GM21360 (cell line): ENCODE measurements at regions not wholly inside any gene's neighbourhood (a gene's known extent, or its start where the extent isn't known, plus 50 kb on each side); places are given as distances from the start of the nearest gene placed in this dataset.

ENCODE experiments used
- ATAC-seq: cut with Tn5 transposase; IDR thresholded peaks from one replicate; pipeline ENCODE4 v1.9.1; 2021; ENCODE audit warnings: mild to moderate bottlenecking, moderate library complexity; ENCODE audit not compliant: unreplicated experiment

DNA sequence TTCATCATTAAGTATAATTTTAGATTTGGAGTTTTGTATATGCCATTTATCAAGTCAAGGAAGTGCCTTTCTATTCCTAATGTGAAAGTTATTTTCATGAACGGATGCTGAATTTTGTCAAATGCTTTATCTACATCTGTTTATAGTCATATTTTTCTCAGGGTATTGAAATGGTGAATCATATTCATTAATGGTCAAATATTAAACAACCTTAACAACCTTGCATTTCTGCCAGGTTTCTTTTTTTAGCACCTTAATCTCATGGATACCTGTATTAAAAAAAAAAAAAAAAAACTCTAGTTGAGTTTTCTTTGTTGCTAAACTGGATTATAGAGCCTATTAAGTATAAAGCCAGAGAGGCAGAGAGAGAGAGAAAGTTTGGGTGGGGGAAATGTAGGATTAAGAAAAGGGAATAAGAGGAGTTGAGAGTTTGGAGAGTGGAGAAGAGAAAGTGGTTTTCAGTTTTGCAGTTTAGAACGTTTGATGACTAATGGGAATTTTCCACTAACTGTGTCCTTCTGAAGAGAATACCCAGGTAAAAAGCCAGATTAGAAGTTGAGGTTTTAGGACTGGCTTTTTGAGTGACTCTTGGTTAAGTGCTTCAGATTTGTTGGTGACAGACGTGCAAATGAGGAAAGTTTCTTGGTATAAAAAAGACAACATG, 305.0 kb downstream of the HLX start:
- no peak for ATAC-seq

DNA sequence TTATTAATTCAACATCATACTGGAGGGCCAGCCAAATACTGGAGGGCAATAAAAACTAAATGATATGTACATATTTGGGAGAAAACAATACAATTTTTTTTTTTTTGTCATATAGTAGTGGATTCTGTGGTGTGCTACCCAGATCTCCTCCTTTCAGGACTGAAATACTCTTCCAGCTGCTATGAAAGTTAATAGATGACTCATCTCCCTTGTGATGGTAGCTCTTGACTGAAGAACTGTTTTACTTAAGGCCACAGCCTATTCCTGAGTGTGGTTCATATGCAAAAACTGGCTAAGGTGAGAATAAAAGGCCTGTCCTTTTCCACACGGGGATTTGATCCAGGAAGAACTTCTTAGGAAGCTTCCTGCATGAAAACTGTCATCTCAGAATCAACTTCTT, 307.9 kb downstream of the HLX start:
- ATAC-seq: no peak

DNA sequence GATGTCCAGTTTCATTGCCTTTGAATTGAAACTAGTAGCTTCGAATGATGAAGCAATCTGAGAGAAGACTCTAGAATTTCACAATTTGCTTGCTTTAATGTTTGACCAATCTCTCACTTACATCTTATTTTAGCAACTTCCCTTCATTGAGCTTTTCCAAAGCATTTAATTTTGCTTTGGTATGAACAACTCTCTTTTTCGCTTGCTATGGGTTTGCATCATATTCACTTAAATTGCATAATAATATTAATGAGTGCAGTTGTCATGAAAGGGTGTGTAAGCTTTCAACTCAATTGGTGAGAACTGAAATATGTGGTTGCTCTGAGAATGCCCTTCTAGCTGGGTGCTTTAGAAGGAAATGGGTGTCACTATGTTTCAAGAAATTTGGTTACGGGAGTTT, 309.2 kb downstream of the HLX start:
- ATAC-seq: no peak

DNA sequence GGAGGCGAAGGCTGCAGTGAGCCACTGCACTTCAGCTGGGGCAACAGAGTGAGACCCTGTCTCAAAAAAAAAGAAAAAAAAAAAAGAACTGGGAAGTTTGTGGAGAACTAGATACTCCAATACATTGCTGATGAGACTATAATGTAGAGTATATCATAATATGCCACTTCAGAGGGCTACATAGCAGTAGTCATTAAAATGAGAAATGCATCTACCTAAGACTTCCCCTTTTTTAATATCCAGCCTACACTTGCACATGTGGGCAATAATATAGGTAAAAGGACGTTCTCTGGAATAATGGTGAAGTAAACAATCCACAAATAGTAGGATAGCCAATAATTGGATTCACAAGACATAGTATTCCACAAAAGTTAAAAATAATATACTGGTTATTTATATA, 311.0 kb downstream of the HLX start:
- no peak for ATAC-seq

DNA sequence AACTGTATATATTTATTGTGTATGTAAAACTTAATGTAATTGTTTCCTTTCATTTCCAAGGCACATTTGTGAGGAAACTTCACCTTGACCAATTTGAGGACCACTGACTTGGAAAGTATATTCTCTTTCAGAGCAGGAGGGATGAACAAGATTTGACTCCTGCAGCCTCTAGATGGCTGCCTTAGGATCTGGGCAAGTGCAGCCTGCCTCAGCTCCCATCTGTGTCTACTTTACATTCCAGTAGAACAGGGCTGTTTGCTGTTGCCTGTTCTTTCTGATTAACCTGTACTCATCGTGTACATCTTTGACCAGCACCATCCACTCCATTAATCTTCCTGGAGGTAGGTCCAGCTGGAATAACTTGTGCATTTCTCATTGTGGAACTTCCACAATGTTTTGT, 312.8 kb downstream of the HLX start:
- ATAC-seq: no peak

DNA sequence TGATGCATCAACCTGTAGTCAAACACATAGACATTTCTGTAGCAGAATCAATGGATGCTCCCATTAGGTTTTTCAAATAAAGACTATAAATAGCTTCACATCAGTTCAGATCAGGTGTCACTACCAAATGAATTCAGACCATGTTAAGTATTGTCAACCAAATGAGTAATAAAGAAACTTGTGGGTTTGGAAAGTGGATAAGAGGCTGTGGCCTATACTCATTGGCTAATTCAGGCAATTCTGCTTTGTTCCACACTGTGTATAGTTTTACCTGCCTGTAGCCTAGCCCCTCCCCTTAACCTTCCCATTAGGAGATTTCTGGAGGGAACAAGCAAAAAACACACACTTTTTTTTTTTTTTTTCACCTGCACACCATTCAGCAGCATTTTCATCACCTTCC, 321.2 kb downstream of the HLX start:
- no peak for ATAC-seq

DNA sequence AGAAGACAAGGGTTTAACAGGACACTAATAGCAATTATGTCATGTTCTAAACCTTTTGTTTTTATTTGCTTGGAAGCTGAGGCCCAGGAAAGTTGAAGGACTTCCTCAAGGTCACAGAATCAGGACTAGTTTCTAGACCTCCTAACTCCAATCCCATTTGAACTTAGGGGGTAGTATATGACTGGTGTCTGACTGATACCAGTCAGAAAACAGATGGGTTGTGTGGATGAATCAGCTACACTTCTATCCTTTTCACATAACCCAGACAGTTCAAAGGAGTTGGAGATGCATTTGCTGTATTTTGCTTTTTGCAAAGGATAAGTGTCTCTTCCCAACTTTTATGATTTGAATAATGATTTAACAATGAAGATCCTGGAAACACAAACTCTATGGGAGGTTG, 322.5 kb downstream of the HLX start:
- ATAC-seq: no peak

DNA sequence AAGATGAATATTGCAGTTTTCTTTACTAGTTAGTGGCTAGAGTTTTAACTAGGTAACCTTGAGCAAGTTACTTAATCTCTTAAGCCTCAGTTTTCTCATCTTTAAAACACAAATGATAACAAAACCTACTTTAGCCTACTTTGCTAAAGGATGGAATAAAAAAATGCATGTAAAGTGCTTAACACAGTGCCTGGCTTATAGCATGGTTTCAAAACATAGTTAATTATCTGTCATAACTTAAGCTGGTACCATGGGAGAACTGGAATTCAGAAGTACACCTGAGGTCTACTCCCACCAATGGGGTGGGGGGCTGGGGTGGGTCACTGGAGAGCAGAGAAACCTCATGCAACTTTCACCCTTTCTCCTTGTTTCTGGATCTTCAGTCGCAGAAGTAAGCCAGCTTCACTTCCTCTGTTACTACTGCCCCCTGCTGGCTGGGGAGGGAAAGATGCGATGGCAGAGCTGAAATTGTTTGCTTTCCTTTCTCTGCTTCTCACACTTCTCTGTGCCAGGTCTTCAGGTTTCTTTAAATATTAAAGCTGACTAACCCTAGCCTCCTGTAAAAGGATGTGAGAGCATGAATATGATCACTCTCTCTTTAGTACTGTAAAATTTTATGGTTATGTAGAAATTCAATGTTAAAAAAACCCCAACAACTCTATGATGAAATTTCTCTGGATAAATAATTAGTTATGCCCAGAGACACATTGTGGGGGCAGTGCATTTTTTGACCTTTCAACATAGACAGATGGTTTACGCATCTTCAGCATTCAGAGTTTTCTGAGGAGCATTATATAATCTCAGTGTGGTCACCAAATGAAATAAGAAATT, 324.2 kb downstream of the HLX start:
- ATAC-seq: peak; percentile 75

DNA sequence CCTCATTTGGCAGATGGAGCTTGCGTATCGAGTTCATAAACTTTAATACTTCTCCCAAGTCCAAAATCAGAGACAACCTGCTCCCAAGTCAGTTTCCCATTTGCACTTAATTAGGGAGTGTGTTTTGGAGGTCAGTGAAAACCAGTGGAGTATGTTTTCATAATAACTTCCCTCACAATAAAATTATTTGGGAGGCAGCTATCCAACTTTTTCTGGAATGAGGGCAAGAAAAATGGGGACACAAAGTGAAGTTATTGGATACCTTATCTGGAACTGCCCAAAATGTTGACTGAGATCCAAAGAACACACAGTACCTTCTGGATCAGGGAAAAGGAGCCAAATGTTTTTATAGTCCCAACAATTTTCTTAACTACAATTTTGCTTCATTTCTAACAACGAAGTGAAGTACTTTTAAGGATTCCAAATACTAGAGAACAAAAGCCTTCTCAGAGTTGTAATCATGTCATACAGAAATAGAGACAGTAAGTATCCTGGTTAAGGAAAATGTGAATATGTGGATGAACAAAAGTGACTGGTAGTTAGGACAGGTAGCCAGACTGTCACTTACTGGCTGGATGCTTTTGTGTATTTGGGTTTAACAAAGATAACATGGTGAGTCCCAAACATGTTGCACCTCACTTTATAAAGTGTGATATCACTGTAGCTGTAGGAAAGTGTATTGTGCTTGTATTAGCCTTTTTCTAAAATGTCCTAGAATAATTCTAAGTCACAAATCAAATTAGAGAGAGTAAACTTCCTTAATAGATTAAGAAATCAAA, 325.0 kb downstream of the HLX start:
- no peak for ATAC-seq

DNA sequence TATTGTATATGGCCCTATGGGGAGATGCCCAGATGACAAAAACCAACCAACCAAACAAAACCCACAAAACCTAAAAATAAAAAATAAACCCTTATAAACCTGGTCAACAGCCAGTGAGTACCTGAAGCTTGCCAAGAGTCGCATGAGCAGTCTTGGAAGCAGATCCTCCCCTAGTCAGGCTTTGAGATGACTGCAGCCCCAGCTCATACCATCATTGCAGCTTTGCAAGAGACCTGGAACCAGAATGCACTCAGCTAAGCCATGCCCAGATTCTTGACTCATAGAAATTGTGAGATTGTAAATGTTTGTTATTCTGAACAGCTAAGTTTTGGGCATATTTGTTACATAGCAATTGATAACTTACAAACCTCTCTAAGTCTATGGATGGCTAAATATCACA, 326.8 kb downstream of the HLX start:
- ATAC-seq: no peak

DNA sequence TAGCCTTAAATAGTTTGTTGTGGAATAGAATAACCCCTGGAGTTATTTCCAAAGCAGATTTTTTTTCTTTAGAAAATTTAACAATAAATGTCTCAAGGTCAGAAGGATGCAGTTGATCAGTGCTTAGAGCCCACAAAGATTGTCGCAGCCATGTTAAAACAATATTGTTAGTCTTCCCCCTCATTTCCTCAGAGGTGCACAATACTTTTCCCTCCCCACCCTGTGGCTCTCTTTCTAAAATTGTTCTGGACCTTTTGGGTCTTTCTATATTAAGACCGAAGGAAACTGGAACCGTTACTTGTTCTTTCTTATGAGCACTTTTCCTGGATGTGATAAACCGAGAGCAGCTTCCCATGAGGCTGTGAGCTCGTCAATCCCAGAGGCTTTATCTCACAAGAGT, 333.7 kb downstream of the HLX start:
- ATAC-seq: no peak

DNA sequence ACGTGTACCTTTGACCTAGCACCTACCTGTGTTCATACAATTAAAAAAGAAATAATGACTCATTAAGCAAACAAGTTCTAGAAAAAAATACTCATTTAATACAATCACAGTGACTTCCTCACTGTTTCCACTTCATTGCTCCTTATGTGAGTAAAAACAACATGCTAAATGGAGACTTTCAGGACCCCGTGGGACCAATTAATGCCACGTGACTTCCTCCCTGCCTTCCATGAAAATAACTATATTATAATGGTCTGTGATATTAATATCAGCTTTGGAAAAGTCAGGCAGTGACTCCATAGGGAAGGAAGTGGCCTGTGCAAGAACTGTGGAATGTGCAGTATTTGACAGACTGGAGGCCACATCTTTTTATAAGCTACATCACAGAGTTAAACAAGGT, 337.8 kb downstream of the HLX start:
- ATAC-seq: no peak

DNA sequence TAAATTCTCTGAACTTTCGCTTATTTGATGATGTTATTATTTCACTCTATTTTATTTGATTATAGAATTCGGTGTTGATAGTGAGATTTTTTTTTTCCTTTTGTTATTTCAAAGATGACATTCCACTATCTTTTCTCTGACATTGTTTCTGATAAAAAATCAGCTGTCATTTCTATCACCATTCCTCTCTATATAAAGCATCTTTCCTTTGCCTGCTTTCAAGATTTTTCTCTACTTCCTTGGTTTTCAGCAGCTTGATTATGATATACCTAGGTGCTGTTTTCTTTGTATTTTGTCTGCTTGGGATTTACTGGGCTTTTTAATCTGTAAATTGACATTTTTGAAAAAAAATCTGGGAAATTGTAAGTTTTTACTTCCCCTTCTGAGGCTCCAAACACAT, 344.0 kb downstream of the HLX start:
- ATAC-seq: no peak

DNA sequence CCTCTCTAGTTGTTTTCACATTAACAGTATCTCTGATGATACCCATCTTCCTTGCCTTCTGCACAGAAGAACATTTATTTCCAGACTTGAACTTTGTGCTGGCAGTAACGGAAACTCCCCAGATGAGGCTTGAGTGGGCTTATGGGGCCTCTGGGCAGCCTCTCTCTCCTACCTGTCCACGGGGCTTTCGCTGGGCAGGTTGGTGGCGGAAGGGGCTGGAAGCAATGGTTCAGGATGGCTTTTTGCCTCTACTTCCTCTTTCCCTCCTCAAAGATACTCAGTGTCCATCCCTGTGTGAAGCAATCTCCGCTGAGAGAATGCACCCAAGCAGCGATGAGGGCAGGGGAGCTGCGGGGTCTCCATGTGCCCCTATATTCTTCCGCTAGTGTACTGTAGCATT, 348.2 kb downstream of the HLX start:
- no peak for ATAC-seq

DNA sequence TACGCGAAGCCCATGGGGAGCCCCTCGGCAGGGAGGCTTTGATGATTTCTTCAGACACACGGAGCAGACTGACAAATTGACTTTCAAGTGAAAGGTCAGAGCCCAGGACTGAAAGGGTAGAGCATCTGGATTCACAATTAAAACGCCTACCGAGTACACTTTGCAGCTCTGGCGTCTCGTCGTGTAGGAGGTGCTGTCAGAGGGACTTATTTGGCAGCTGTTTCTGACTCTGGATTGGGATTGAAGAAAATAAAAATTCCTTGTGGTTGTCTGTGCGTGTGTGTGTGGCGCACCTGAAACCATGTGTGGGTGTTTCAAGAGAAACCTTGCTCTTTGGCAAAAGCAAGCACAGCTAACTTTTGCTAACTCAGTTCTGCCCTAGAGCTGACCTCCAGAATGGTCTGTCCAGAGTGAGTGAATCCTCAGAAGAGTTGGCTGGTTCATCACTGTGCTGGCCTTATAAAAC, 348.7 kb downstream of the HLX start:
- no peak for ATAC-seq

DNA sequence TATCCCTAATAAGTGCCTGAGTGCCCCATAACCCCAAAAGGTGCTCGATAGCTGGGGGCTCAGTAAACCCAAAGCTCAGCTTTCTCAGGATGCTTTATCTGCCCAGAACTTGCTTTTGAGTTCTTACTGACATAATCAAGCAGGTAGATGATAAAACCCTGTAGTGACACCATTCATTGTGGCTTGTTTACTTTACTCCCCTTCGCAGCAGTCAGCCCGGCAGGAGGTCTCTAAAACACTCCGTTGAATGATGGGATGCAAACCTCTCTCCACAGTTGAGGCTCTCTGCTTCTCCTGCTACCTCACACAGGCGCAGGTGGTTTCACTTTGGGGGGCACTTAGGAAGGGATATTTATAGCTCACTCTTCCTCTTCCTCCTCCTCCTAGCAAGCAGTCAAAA, 349.4 kb downstream of the HLX start:
- no peak for ATAC-seq

DNA sequence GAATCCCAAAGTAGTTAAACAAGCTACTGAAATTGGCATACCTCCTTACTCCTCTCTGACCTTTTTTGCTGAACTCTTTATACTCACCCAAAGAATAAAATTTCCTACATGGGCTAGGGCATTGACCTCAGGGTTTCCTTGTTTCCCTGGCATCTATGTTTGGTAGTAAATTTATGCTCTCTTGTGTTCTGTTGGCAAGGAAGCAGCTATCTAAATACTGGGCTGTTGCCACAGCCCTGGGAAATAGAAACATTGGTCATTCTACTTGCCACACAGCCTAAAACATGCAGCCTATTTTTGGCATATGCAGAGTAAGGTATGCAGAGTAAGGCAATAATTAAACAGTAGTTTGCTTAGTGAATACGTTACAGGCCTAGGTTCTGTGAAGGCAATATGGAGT, 351.4 kb downstream of the HLX start:
- ATAC-seq: no peak

DNA sequence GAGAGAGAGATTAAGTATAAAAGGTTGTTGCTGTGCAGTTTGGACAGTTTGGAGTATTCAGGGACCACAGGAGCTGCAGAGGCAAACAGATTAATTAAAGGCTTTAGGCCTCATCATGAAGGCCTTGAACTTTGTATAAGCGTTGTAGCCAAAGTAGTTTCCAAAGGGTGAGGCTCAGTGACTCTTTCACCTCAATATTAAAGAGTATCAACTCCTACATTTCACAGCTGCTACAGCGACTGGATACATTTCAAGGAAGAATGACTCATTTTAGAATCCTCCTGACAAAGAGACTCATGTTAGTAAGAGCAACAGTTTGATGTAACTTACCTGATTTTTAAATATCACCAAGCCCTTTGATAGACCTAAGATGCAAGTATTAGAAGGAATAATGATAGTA, 355.5 kb downstream of the HLX start:
- ATAC-seq: no peak

DNA sequence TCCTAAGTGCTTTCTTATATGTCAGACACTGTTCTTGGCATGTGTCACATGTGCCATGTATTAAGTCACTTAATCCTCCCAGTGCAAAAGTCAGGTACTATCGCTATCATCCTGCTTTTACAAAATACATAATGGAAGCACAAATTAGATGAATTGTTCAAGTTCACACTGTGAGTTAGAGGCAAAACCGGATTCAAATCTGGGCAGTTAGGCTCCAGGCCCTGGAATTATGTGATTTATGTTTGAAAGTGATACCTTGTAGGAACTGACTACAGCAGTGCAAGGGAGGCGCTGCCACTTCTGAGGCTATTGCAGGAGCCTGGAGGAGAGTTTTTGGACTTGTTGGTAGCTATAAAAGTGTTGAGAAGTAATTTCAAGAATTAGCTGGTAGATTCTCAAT, 358.3 kb downstream of the HLX start:
- no peak for ATAC-seq

DNA sequence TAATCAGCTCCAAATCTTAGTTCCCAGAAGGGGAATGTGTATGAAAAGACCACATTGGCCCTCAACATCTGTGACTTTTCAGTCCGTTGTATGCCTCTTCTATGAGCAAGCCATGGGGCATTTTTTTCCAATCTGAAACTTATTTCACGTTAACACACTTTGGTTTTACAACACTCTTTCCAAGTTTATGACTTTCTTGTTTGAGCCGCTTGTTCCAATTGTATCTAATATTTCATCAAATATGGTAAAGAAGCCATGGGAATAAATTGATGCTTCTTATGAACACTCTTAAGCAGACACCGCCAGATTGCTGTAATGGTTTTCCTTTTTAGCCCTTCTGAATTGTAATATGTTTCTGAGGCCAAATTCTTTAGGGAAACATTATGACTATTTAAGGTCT, 359.9 kb downstream of the HLX start:
- ATAC-seq: no peak

DNA sequence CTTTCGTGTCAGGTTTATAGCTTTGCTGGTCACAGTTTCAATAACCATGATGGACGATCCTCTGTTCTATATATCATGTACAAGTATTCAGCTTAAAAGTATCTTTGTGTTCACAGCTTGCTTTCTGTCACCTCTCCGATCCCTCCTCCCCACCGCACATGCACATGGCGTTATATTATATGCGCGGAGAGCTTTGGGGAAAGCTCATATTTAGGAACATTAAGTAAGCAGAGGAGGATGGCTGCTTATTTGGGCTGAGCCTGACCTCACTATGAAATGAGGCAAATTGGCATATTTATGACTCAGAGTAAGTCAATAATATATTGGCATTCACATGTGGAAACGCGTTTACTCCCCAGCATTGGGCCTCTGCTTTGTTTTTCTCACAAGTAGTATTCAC, 360.5 kb downstream of the HLX start:
- ATAC-seq: no peak

DNA sequence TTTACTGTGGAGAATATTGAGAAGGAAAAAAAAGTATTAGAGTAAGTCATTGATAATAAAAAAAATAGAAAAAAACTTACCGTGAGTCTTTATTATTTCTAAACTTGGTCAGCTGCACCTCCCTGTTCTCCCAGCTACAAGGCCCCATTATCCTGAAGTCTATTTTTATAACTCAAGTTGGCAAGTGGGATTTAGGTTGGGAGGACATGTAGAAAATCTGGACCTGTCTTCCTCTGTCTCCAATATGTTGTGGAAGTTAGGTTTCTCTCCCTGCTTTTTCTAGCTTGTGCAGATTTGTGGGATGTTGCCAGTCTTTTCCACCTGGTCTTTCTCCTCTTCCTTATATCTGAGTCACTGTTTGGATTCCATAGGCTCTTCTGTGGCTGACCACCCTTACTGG, 361.4 kb downstream of the HLX start:
- no peak for ATAC-seq
